ENCODE measurements at regions not wholly inside any gene's neighbourhood (a gene's known extent, or its start where the extent isn't known, plus 50 kb on each side); places are given as distances from the start of the nearest gene placed in this dataset.
"Not testable (repeated sequence)": the region's sequence is repeated elsewhere in the genome, so short reads cannot be mapped to it uniquely, and the experiment has no call there.

DNA sequence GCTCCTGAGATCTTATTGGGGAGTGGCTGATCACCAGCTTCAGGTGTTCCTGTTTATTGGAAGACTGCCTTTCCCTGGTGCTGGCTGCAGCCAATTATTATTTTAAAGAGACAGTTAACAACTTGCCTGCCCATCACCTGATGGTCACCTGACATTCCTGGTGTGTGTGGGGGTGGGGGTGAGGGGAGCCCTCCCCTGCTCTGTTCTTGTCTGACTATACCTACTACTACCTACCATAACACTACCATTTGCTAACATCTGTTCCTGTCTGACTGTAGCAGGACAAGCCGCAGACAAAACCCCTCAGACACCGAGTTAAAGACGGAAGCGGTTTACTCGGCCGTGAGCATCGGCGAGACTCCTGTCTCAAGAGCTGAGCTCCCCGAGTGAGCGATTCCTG lies 54.9 kb upstream of the NBPF3 start:
- Mint-ChIP-seq H3K4me3 (no peak overlapping the region), H3K36me3 (ENCODE audit: insufficient read depth in 2 of 2) (peaks cover 6 to 8% of the 10 kb centered on the region in 2 donors), H3K4me1 (ENCODE audit: low read depth) (peaks cover 22% of the 10 kb centered on the region), H3K27ac (no peak overlapping the region), H3K27me3 (ENCODE audit: low read depth) (peaks cover 29% of the 10 kb centered on the region), H3K9me3 (peaks cover 5% of the 10 kb centered on the region in 2 donors)
- ATAC-seq (replicated peaks in 1 of 2) (no peak), DNase-seq (no peak)

GRCh38 chr1:21384620-21385019 lies 55.3 kb upstream of the NBPF3 start:
- Mint-ChIP-seq H3K4me1 (ENCODE audit: low read depth) (peaks cover 18% of the 10 kb centered on the region), H3K4me3 (no peak overlapping the region), H3K36me3 (ENCODE audit: insufficient read depth in 2 of 2) (peaks cover 5 to 8% of the 10 kb centered on the region in 2 donors), H3K27me3 (ENCODE audit: low read depth) (peaks cover 29% of the 10 kb centered on the region), H3K27ac (no peak overlapping the region), H3K9me3 (peaks cover 5% of the 10 kb centered on the region in 2 donors)
- ATAC-seq (replicated peaks in 1 of 2), result no peak
- DNase-seq, result no peak

- ATAC-seq (replicated peaks in 1 of 2) (no peak), DNase-seq (no peak)
- Mint-ChIP-seq H3K4me3 (no peak overlapping the region), H3K4me1 (ENCODE audit: low read depth) (peaks cover 17% of the 10 kb centered on the region), H3K27me3 (ENCODE audit: low read depth) (peaks cover 29% of the 10 kb centered on the region), H3K36me3 (ENCODE audit: insufficient read depth in 2 of 2) (peaks cover 5 to 8% of the 10 kb centered on the region in 2 donors), H3K27ac (no peak overlapping the region), H3K9me3 (peaks cover 5% of the 10 kb centered on the region in 2 donors)
Measured at GRCh38 chr1:21383785-21384401, 56.0 kb upstream of the NBPF3 start.

DNA sequence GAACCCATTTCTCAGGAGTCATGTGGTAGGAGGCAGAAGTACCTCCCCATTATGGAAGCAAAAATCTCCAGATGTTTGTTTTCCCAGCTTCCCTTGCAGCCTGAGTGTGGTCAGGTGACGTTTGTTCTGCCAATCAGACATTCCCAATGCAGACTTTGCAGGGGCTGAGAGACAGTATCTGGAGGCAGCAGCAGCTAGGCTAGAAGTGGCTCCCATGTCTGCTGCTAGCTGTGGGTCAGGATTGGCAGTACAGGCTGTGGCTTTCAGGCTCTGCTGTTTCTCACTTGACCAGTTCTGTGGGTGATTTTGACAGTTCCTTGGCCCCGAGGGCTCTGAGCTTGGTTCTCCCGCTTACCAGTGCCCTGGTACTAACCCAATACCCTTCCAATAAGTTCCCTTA lies 58.6 kb upstream of the NBPF3 start:
- Mint-ChIP-seq H3K27ac (no peak overlapping the region), H3K4me3 (no peak overlapping the region), H3K36me3 (ENCODE audit: insufficient read depth in 2 of 2) (peaks cover 5 to 8% of the 10 kb centered on the region in 2 donors), H3K9me3 (peaks cover 5% of the 10 kb centered on the region in 2 donors), H3K27me3 (ENCODE audit: low read depth) (peaks cover 29% of the 10 kb centered on the region), H3K4me1 (ENCODE audit: low read depth) (peaks cover 14% of the 10 kb centered on the region)
- DNase-seq (no peak), ATAC-seq (replicated peaks in 1 of 2) (no peak)

- peaks cover 27% of the 10 kb centered on the region for H3K27me3 Mint-ChIP-seq (ENCODE audit: low read depth)
- not testable (repeated sequence) for H3K9me3 Mint-ChIP-seq; H3K36me3 Mint-ChIP-seq (ENCODE audit: insufficient read depth in 2 of 2); DNase-seq; ATAC-seq (replicated peaks in 1 of 2); H3K4me3 Mint-ChIP-seq
- H3K4me1 Mint-ChIP-seq (ENCODE audit: low read depth), result peaks cover 11% of the 10 kb centered on the region
- peak overlapping the region; percentile 63 for H3K27ac Mint-ChIP-seq
Measured at GRCh38 chr1:21380147-21380546, 59.8 kb upstream of the NBPF3 start.

GRCh38 chr1:21379571-21379970 lies 60.4 kb upstream of the NBPF3 start:
- DNase-seq, result no peak
- H3K27ac Mint-ChIP-seq, result no peak overlapping the region

DNA sequence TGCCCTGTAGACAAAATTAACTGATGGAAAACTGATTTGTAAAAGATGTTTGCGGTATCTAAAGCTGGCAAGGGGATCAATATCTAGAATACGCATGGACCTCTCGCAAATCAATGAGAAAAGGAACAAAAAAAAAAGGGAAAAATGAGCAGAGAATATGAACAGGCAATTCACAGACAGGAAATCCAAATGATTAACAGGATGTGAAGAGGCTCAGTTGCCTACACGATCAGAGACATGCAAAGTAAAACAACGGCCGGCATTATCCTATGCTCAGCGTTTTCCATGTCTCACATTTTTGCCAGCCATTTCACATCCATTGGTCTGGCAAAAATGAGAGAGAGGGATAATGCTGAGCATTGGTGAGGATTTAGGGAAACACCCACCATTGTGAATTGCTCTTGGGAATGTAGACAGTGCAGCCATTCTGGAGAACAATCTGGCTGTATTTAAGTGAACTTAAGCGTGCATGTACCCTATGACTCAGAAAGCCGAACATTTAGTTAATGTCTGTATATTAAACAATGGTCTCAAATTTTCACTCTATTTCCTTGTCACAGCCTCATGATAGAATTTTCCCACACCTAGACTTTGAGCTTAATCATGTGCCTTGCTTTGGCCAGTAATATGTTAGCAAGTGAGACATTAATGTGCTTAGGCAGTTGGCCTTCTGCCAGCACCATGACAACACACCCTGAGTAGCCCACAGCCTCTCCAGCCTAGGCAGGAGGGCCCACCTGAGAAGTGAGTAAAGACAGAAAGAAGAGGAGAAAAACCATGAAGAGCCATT lies 61.0 kb upstream of the NBPF3 start:
- peaks cover 5% of the 10 kb centered on the region in 2 donors for H3K9me3 Mint-ChIP-seq
- DNase-seq (no peak), ATAC-seq (replicated peaks in 1 of 2) (no peak)
- peaks cover 5 to 8% of the 10 kb centered on the region in 2 donors for H3K36me3 Mint-ChIP-seq (ENCODE audit: insufficient read depth in 2 of 2)
- H3K27ac Mint-ChIP-seq, result no peak overlapping the region
- peaks cover 14% of the 10 kb centered on the region for H3K27me3 Mint-ChIP-seq (ENCODE audit: low read depth)
- peaks cover 10% of the 10 kb centered on the region for H3K4me1 Mint-ChIP-seq (ENCODE audit: low read depth)
- H3K4me3 Mint-ChIP-seq, result no peak overlapping the region

More at GRCh38 chr1:21379571-21379970, 60.4 kb upstream of the NBPF3 start:
- no peak for ATAC-seq (replicated peaks in 1 of 2)
- Mint-ChIP-seq H3K27me3 (ENCODE audit: low read depth) (peaks cover 21% of the 10 kb centered on the region), H3K4me1 (ENCODE audit: low read depth) (peaks cover 11% of the 10 kb centered on the region), H3K36me3 (ENCODE audit: insufficient read depth in 2 of 2) (peaks cover 5 to 8% of the 10 kb centered on the region in 2 donors), H3K4me3 (no peak overlapping the region), H3K9me3 (peaks cover 5% of the 10 kb centered on the region in 2 donors)

DNA sequence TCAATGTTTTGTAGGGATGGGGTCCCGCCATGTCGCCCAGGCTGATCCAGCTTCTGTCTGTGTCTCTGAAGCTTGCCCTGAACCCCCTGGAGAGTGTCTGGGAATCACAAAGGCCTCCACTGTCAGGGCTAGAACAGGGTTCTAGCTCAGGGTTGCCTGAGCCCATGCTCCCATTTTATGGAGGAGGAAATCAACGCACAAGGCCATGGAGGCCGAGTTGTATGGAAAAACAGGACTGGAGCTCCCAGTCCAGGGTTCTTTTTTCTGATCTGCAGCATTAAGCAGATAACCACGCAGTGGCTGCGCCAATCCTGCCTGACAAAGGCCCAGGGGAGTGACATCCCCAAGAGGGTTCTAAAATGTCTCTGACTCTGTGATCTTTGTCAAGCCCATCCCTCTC lies 67.6 kb upstream of the NBPF3 start:
- DNase-seq, result no peak
- Mint-ChIP-seq H3K36me3 (ENCODE audit: insufficient read depth in 2 of 2) (no peaks in the 10 kb centered on the region), H3K27me3 (ENCODE audit: low read depth) (no peaks in the 10 kb centered on the region), H3K4me1 (ENCODE audit: low read depth) (peaks cover 11% of the 10 kb centered on the region), H3K4me3 (no peak overlapping the region), H3K9me3 (no peaks in the 10 kb centered on the region), H3K27ac (no peak overlapping the region)
- ATAC-seq (replicated peaks in 1 of 2), result no peak

DNA sequence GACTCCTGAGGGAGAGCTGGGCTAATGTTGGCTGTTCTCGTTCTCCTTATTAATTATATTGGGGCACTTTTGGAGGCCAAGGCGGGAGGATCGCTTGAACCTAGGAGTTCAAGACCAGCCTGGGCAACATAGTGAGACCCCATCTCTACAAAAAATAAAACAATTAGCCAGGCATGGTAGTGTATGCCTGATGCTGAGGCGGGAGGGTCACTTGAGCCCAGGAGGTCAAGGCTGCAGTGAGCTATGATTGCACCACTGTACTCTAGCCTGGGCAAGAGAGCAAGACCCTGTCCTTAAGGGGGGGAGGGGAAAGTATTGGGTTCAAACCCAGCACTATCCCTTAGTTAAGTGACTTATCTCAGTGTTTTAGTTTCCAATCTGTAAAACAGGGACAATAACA lies 70.0 kb upstream of the NBPF3 start:
- Mint-ChIP-seq H3K9me3 (no peaks in the 10 kb centered on the region), H3K36me3 (ENCODE audit: insufficient read depth in 2 of 2) (no peaks in the 10 kb centered on the region), H3K4me3 (no peak overlapping the region), H3K27me3 (ENCODE audit: low read depth) (no peaks in the 10 kb centered on the region), H3K27ac (no peak overlapping the region), H3K4me1 (ENCODE audit: low read depth) (peaks cover 13% of the 10 kb centered on the region)
- DNase-seq (no peak), ATAC-seq (replicated peaks in 1 of 2) (no peak)

- ATAC-seq (replicated peaks in 1 of 2) (peak; percentile 70 to 85), DNase-seq (peak; percentile 54 to 65)
- H3K36me3 Mint-ChIP-seq (ENCODE audit: insufficient read depth in 2 of 2), result no peaks in the 10 kb centered on the region
- peak overlapping the region in 1 of 2 donors; percentile 1 for H3K4me3 Mint-ChIP-seq
- H3K27ac Mint-ChIP-seq, result no peak overlapping the region
- H3K4me1 Mint-ChIP-seq (ENCODE audit: low read depth), result peaks cover 18% of the 10 kb centered on the region
- no peaks in the 10 kb centered on the region for H3K9me3 Mint-ChIP-seq
- no peaks in the 10 kb centered on the region for H3K27me3 Mint-ChIP-seq (ENCODE audit: low read depth)
Measured at GRCh38 chr1:21368515-21369289, 71.2 kb upstream of the NBPF3 start.

GRCh38 chr1:21367973-21368514 lies 71.9 kb upstream of the NBPF3 start:
- not testable (repeated sequence) for H3K27ac Mint-ChIP-seq; ATAC-seq (replicated peaks in 1 of 2); H3K27me3 Mint-ChIP-seq (ENCODE audit: low read depth); H3K9me3 Mint-ChIP-seq; H3K4me3 Mint-ChIP-seq; DNase-seq; H3K36me3 Mint-ChIP-seq (ENCODE audit: insufficient read depth in 2 of 2)
- H3K4me1 Mint-ChIP-seq (ENCODE audit: low read depth), result peaks cover 18% of the 10 kb centered on the region

- Mint-ChIP-seq H3K9me3 (no peaks in the 10 kb centered on the region), H3K27ac (no peak overlapping the region), H3K4me1 (ENCODE audit: low read depth) (peaks cover 18% of the 10 kb centered on the region), H3K27me3 (ENCODE audit: low read depth) (no peaks in the 10 kb centered on the region), H3K4me3 (no peak overlapping the region), H3K36me3 (ENCODE audit: insufficient read depth in 2 of 2) (no peaks in the 10 kb centered on the region)
- no peak for ATAC-seq (replicated peaks in 1 of 2)
- no peak for DNase-seq
Measured at GRCh38 chr1:21366288-21366687, 73.6 kb upstream of the NBPF3 start.

DNA sequence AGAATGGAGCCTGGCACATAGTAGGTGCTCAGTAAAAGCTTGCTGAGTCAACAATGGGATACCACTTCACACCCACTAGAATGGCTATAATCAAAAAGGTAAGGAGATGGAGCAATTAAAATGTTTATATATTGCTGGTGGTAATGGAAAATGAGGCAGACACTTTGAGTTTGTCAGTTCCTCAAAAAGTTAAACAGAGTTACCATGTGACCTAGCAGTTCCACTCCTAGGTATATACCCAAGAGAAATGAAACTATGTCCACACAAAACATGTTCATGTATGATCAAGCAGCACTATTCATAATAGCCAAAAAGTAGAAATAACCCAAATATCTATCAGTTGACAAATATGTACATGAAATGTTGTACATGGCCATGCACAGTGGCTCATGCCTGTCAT lies 74.8 kb upstream of the ECE1 start:
- H3K27ac Mint-ChIP-seq, result no peak overlapping the region
- H3K36me3 Mint-ChIP-seq (ENCODE audit: insufficient read depth in 2 of 2), result no peaks in the 10 kb centered on the region
- peaks cover 18% of the 10 kb centered on the region for H3K4me1 Mint-ChIP-seq (ENCODE audit: low read depth)
- no peaks in the 10 kb centered on the region for H3K9me3 Mint-ChIP-seq
- H3K4me3 Mint-ChIP-seq, result no peak overlapping the region
- no peak for ATAC-seq (replicated peaks in 1 of 2)
- H3K27me3 Mint-ChIP-seq (ENCODE audit: low read depth), result no peaks in the 10 kb centered on the region
- DNase-seq, result no peak

Measured in activated T-cell treated with anti-CD3 and anti-CD28 coated beads, Interleukin-2, amount 50 U/mL, for 72 hours (primary cell).